Osteocyte (in vitro differentiated cells): ENCODE measurements at regions not wholly inside any gene's neighbourhood (a gene's known extent, or its start where the extent isn't known, plus 50 kb on each side); places are given as distances from the start of the nearest gene placed in this dataset.

Source experiments
- DNase-seq: peaks from one replicate; pipeline ENCODE4 v3.0.0; 2021; ENCODE audit warnings: mixed read lengths; ENCODE audit not compliant: unreplicated experiment; ENCODE audit errors: extremely low spot score
- H3K27ac Mint-ChIP-seq: one replicate; pipeline ENCODE4 v1.8.0; 2021; ENCODE audit warnings: mild to moderate bottlenecking, mixed read lengths; ENCODE audit not compliant: unreplicated experiment
- H3K27me3 Mint-ChIP-seq: one replicate; pipeline ENCODE4 v1.8.0; 2021; ENCODE audit warnings: mixed read lengths; ENCODE audit not compliant: unreplicated experiment
- H3K36me3 Mint-ChIP-seq: one replicate; pipeline ENCODE4 v1.8.0; 2021; ENCODE audit warnings: mixed read lengths; ENCODE audit not compliant: unreplicated experiment
- H3K4me1 Mint-ChIP-seq: one replicate; pipeline ENCODE4 v1.8.0; 2021; ENCODE audit warnings: mixed read lengths; ENCODE audit not compliant: unreplicated experiment
- H3K4me3 Mint-ChIP-seq: one replicate; pipeline ENCODE4 v1.8.0; 2021; ENCODE audit warnings: mild to moderate bottlenecking, moderate library complexity, mixed read lengths; ENCODE audit not compliant: unreplicated experiment
- H3K9me3 Mint-ChIP-seq: one replicate; pipeline ENCODE4 v1.8.0; 2021; ENCODE audit warnings: mixed read lengths; ENCODE audit not compliant: unreplicated experiment
- TF ChIP-seq, protein P1 (sequence below): fragments of 200-600 bp; sonication (generic); IDR thresholded peaks from 2 replicates; pipeline ENCODE4 v1.5.0; 2021; ENCODE audit warnings: antibody characterized with exemption, mild to moderate bottlenecking, moderate library complexity

DNA sequence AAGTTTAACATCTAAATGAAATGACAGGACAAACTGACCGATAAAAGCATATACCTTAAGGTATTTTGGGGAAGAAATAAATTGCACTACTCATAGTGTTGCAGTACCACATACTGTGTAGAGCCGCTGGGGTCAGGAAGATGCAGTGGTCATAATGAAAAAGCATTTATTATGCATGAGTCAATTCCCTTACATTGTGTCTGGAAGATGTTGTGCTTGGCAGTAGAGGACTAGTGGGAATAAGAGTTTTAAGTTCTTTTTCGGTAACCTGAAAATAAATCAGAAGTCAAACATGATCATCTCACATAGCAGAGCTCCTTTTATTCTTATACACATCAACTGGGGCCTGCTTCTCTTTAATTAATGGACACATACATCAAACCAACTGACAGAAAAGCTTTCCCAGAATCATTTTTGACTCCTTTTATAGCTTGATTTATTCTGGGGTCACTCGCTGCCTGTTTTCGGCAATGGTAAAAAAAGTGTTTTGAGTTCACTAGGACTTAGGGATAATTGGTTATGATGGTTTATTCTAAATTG lies 262.5 kb upstream of the CHD1 start:
- H3K9me3 Mint-ChIP-seq: no peaks in the 10 kb centered on the region
- no peak overlapping the region for H3K4me3 Mint-ChIP-seq
- H3K27ac Mint-ChIP-seq: no peak overlapping the region
- peaks cover 16% of the 10 kb centered on the region for H3K27me3 Mint-ChIP-seq
- no peaks in the 10 kb centered on the region for H3K36me3 Mint-ChIP-seq
- no peaks in the 10 kb centered on the region for H3K4me1 Mint-ChIP-seq
- TF ChIP-seq, protein P1, sequence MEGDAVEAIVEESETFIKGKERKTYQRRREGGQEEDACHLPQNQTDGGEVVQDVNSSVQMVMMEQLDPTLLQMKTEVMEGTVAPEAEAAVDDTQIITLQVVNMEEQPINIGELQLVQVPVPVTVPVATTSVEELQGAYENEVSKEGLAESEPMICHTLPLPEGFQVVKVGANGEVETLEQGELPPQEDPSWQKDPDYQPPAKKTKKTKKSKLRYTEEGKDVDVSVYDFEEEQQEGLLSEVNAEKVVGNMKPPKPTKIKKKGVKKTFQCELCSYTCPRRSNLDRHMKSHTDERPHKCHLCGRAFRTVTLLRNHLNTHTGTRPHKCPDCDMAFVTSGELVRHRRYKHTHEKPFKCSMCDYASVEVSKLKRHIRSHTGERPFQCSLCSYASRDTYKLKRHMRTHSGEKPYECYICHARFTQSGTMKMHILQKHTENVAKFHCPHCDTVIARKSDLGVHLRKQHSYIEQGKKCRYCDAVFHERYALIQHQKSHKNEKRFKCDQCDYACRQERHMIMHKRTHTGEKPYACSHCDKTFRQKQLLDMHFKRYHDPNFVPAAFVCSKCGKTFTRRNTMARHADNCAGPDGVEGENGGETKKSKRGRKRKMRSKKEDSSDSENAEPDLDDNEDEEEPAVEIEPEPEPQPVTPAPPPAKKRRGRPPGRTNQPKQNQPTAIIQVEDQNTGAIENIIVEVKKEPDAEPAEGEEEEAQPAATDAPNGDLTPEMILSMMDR: no peak
- no peak for DNase-seq

DNA sequence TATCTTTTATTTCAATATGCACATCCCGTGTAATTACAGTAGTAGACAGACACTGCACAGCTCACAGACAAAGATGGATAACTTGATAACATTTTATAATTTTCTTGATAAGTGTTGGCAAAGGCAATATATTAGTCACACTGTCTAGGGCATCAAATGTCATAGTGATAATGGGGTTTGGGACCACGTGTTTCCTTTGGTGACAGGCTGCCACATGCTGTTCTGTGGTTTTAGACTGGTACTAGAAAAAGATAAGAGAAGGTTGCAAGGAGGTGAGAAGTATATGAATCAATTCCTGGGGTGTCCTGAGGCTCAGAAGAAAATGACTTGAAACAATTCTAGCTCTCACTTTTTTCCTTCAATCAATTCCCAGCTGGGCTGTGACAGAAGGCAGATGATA lies 258.8 kb upstream of the CHD1 start:
- Mint-ChIP-seq H3K27ac (no peak overlapping the region), H3K9me3 (no peaks in the 10 kb centered on the region), H3K36me3 (no peaks in the 10 kb centered on the region), H3K4me3 (no peak overlapping the region), H3K27me3 (peaks cover 21% of the 10 kb centered on the region), H3K4me1 (no peaks in the 10 kb centered on the region)
- TF ChIP-seq, protein P1: no peak
- DNase-seq: no peak

DNA sequence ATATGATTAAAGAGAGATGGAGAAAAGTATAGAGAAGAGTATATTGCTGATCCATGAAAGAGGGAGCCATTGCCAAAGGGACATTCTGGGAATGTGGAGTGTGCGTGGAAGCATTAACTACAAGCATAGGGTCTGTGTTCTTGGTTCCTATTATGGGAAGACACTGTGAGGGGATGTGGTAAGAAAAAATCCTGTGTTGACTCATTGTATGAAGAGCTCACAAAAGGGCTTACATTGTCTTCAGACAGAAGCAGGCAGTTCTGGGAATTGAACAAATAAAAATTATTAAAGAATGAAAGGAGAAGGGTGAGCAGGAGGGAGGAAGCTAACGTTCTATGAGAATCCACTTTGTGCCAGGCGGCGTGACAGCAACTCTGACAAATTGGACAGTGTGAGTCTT lies 250.4 kb upstream of the CHD1 start:
- peaks cover 16% of the 10 kb centered on the region for H3K27me3 Mint-ChIP-seq

DNA sequence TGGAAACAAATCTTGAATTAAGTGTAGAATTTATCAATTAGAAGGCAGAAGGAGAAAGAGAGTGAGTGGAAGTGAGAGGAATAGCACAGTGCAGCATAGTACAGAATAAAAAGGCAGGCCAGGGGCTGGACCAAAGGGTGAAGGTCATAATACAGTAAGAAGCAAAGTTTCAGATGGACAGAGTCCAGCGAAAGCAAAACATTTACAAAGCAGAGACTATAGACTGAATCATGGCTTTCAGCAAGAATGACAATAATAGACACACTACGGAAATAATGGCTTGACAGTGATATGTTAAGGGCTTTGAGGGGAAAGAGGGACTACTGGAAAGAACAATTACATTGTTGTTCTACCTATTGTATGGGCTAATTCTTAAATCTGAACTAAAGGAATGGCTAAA lies 249.0 kb upstream of the CHD1 start:
- peaks cover 13% of the 10 kb centered on the region for H3K27me3 Mint-ChIP-seq
- no peak for DNase-seq

More for the DNA sequence above, 250.4 kb upstream of the CHD1 start:
- DNase-seq: no peak
- TF ChIP-seq, protein P1: no peak
- Mint-ChIP-seq H3K4me1 (no peaks in the 10 kb centered on the region), H3K9me3 (no peaks in the 10 kb centered on the region), H3K36me3 (no peaks in the 10 kb centered on the region), H3K27ac (no peak overlapping the region), H3K4me3 (no peak overlapping the region)

DNA sequence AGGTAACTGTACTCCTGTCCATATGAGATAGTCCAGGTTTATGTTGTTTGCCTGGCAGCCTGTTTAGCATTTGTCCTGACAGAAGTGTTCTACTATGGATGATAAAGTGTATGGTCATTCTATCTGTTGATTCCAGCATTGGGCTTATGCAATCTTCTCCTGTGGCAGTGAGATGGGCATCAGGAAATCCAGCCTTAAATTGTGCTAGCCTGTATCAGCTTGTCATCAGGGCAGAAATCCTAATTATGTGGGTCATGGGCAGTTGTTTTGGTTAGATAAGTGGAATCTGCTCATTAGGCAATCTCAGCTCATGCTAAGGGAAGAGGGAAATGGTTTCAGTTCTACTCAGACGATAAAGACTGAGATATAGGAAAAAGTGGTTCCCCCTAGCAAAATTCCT lies 247.4 kb upstream of the CHD1 start:
- peaks cover 13% of the 10 kb centered on the region for H3K27me3 Mint-ChIP-seq
- no peak for DNase-seq
- no peaks in the 10 kb centered on the region for H3K4me1 Mint-ChIP-seq
- TF ChIP-seq, protein P1: no peak
- H3K36me3 Mint-ChIP-seq: no peaks in the 10 kb centered on the region
- no peak overlapping the region for H3K27ac Mint-ChIP-seq
- H3K9me3 Mint-ChIP-seq: no peaks in the 10 kb centered on the region
- H3K4me3 Mint-ChIP-seq: no peak overlapping the region

More for the DNA sequence above, 249.0 kb upstream of the CHD1 start:
- Mint-ChIP-seq H3K27ac (no peak overlapping the region), H3K36me3 (no peaks in the 10 kb centered on the region), H3K4me3 (no peak overlapping the region), H3K9me3 (no peaks in the 10 kb centered on the region), H3K4me1 (no peaks in the 10 kb centered on the region)
- TF ChIP-seq, protein P1: no peak
